ENCODE measurements at regions not wholly inside any gene's neighbourhood (a gene's known extent, or its start where the extent isn't known, plus 50 kb on each side); places are given as distances from the start of the nearest gene placed in this dataset.
A peak's percentile ranks its signal among the peaks of the same experiment; 100 is the strongest.
"Not testable (repeated sequence)": the region's sequence is repeated elsewhere in the genome, so short reads cannot be mapped to it uniquely, and the experiment has no call there.

- Mint-ChIP-seq H3K9me3 (no peaks in the 10 kb centered on the region), H3K27ac (no peak overlapping the region), H3K4me1 (no peaks in the 10 kb centered on the region), H3K27me3 (no peaks in the 10 kb centered on the region), H3K36me3 (ENCODE audit: low read depth) (no peaks in the 10 kb centered on the region), H3K4me3 (no peak overlapping the region)
- ChIA-PET CTCF (no interaction called here), POLR2A (no interaction called here)
- no peak for DNase-seq
Measured at GRCh38 chr4:114103908-114104307, 124.5 kb upstream of the ARSJ start.

DNA sequence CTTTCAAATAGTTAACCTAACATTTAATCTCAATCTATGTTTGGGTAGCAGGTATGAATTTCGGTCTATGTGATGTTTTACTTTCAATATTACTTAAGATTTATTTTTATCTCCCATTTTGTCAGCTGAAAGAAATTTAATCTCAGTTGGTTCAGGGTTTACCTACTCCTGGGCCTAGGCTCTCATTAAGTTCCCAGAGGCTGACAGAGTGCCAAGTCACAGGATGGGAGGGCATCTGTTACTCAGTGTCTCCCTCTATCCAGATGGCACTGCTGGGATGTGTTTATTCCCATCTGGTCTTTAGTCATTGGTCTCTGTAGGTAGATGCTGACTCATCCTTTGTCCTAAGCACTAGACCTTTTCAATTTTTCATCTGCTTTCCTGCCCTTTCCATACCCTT lies 129.4 kb upstream of the ARSJ start:
- H3K27me3 Mint-ChIP-seq: no peaks in the 10 kb centered on the region
- ChIA-PET CTCF (no interaction called here), POLR2A (no interaction called here)
- H3K9me3 Mint-ChIP-seq: no peaks in the 10 kb centered on the region
- H3K27ac Mint-ChIP-seq: no peak overlapping the region
- no peak for DNase-seq
- H3K4me3 Mint-ChIP-seq: no peak overlapping the region
- no peaks in the 10 kb centered on the region for H3K4me1 Mint-ChIP-seq
- H3K36me3 Mint-ChIP-seq (ENCODE audit: low read depth): no peaks in the 10 kb centered on the region

DNA sequence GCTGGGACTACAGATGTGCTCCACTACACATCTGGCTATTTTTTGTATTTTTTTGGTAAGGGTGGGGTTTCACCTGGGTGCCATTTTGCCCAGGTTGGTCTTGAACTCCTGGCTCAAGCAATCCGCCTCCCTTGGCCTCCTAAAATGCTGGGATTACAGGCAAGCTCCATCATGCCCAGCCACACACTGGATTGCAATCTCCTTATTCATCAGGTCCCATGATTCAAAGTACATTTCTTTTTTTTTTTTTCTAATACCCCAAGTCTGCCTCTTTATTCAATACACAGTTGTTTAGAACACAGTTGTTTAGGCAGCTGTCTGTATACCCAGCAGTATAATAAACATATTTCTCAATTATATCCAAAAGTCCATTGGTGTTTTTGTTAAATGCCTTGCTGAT lies 130.3 kb upstream of the ARSJ start:
- Mint-ChIP-seq H3K27me3 (no peaks in the 10 kb centered on the region), H3K27ac (no peak overlapping the region), H3K36me3 (ENCODE audit: low read depth) (no peaks in the 10 kb centered on the region), H3K4me3 (no peak overlapping the region), H3K9me3 (no peaks in the 10 kb centered on the region), H3K4me1 (no peaks in the 10 kb centered on the region)
- POLR2A ChIA-PET: no interaction called here
- CTCF ChIA-PET: no interaction called here
- DNase-seq: no peak

DNA sequence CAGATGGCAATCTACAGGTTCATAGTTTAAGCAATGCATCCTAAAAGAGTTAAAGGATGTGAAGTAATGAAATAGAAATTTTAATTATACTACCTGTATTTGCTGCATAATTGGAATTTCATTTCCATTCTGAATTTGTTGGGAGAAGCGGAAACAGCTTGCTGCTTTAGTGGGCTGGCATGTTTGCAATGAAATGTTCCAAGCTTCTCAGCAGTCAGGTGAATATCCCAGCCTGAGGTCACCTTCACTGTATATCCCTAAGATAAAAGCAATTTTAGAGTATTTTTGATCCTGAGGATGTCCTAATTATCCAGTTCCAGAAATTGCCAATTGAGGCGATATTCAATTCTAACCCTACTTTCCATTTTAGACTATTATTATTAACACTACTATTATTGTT lies 136.1 kb upstream of the ARSJ start:
- H3K36me3 Mint-ChIP-seq (ENCODE audit: low read depth): no peaks in the 10 kb centered on the region
- no peak overlapping the region for H3K27ac Mint-ChIP-seq
- no peak for DNase-seq
- H3K4me3 Mint-ChIP-seq: no peak overlapping the region
- H3K27me3 Mint-ChIP-seq: no peaks in the 10 kb centered on the region
- H3K4me1 Mint-ChIP-seq: no peaks in the 10 kb centered on the region
- ChIA-PET CTCF (no interaction called here), POLR2A (no interaction called here)
- H3K9me3 Mint-ChIP-seq: no peaks in the 10 kb centered on the region

DNA sequence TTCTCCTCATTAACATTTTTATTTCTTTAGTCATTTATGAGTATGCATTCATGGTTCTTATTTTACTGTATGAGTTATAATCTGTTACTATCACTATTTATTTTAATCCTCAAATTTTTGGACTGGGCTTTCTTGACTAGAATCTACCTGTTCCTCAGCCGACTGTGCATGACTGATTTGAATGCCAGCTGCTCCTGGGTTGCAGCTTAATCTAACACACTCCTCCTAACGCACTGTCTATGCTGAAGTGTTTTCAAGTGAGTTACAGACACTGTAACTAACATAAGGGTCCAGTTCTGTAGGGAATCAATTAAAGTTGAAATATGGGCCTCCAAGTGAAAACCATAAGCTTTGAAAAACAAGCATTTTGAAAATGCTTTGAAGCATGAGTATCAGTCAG lies 137.4 kb upstream of the ARSJ start:
- Mint-ChIP-seq H3K4me1 (no peaks in the 10 kb centered on the region), H3K27ac (no peak overlapping the region), H3K9me3 (no peaks in the 10 kb centered on the region), H3K4me3 (no peak overlapping the region), H3K36me3 (ENCODE audit: low read depth) (no peaks in the 10 kb centered on the region), H3K27me3 (no peaks in the 10 kb centered on the region)
- DNase-seq: no peak
- CTCF ChIA-PET: no interaction called here
- POLR2A ChIA-PET: no interaction called here

GRCh38 chr4:114121221-114121620 lies 141.8 kb upstream of the ARSJ start:
- Mint-ChIP-seq H3K4me1 (no peaks in the 10 kb centered on the region), H3K9me3 (no peaks in the 10 kb centered on the region), H3K27me3 (no peaks in the 10 kb centered on the region), H3K27ac (no peak overlapping the region), H3K4me3 (no peak overlapping the region), H3K36me3 (ENCODE audit: low read depth) (no peaks in the 10 kb centered on the region)
- CTCF ChIA-PET: no interaction called here
- DNase-seq: no peak
- POLR2A ChIA-PET: no interaction called here

GRCh38 chr4:114132199-114132598 lies 152.8 kb upstream of the ARSJ start:
- no peaks in the 10 kb centered on the region for H3K4me1 Mint-ChIP-seq
- no peak overlapping the region for H3K4me3 Mint-ChIP-seq
- DNase-seq: no peak
- H3K27ac Mint-ChIP-seq: no peak overlapping the region
- no peaks in the 10 kb centered on the region for H3K27me3 Mint-ChIP-seq
- POLR2A ChIA-PET: no interaction called here
- peaks cover 4% of the 10 kb centered on the region for H3K9me3 Mint-ChIP-seq
- no peaks in the 10 kb centered on the region for H3K36me3 Mint-ChIP-seq (ENCODE audit: low read depth)
- CTCF ChIA-PET: interaction anchor here (0.6 kb wide), 1 partner anchor 1576 kb away, joined by 3 read pairs; no protein-coding TSS in a partner anchor

DNA sequence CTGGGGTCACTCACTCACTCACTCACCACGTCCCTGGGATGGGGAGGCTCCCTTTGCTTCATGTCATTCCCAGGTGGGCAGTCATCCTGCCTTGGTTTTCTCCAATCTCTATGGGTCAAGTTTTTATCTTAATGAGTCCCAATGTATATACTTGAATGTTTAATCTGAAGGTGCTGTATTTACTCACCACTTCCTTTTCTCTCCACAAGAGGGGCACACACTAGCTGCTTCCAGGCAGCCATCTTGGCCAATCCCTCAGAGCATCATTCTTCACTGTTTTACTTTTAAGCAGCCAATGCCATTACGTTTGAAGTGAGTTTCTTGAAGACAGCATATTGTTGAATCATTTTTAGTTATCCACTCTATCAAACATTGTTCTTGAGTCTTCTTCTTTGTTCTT lies 153.4 kb upstream of the ARSJ start:
- DNase-seq: no peak

GRCh38 chr4:114136069-114136468 lies 156.6 kb upstream of the ARSJ start:
- Mint-ChIP-seq H3K27ac (no peak overlapping the region), H3K4me1 (no peaks in the 10 kb centered on the region), H3K27me3 (no peaks in the 10 kb centered on the region), H3K36me3 (ENCODE audit: low read depth) (no peaks in the 10 kb centered on the region), H3K9me3 (peaks cover 4% of the 10 kb centered on the region), H3K4me3 (no peak overlapping the region)
- CTCF ChIA-PET: no interaction called here
- DNase-seq: no peak
- POLR2A ChIA-PET: no interaction called here

More for the DNA sequence above, 153.4 kb upstream of the ARSJ start:
- H3K27me3 Mint-ChIP-seq: no peaks in the 10 kb centered on the region
- H3K4me1 Mint-ChIP-seq: no peaks in the 10 kb centered on the region
- no peak overlapping the region for H3K4me3 Mint-ChIP-seq
- peaks cover 4% of the 10 kb centered on the region for H3K9me3 Mint-ChIP-seq
- CTCF ChIA-PET: interaction anchor here (0.5 kb wide), 1 partner anchor 127 kb away, joined by 5 read pairs; no protein-coding TSS in a partner anchor
- H3K27ac Mint-ChIP-seq: no peak overlapping the region
- H3K36me3 Mint-ChIP-seq (ENCODE audit: low read depth): no peaks in the 10 kb centered on the region
- POLR2A ChIA-PET: no interaction called here

- no peak overlapping the region for H3K27ac Mint-ChIP-seq
- DNase-seq: no peak
- peaks cover under 1% of the 10 kb centered on the region for H3K9me3 Mint-ChIP-seq
- H3K27me3 Mint-ChIP-seq: peaks cover 6% of the 10 kb centered on the region
- no peaks in the 10 kb centered on the region for H3K4me1 Mint-ChIP-seq
- ChIA-PET POLR2A (no interaction called here), CTCF (interaction anchor here (0.6 kb wide), 1 partner anchor 259 kb away, joined by 4 read pairs; no protein-coding TSS in a partner anchor)
- no peak overlapping the region for H3K4me3 Mint-ChIP-seq
- no peaks in the 10 kb centered on the region for H3K36me3 Mint-ChIP-seq (ENCODE audit: low read depth)
Measured at GRCh38 chr4:114137984-114138383, 158.5 kb upstream of the ARSJ start.

- Mint-ChIP-seq H3K36me3 (ENCODE audit: low read depth) (no peaks in the 10 kb centered on the region), H3K9me3 (peaks cover 3% of the 10 kb centered on the region), H3K27ac (peak overlapping the region; percentile 78), H3K27me3 (peaks cover 4% of the 10 kb centered on the region), H3K4me3 (peak overlapping the region; percentile 48), H3K4me1 (peaks cover 14% of the 10 kb centered on the region)
- no peak for DNase-seq
- POLR2A ChIA-PET: no interaction called here
- CTCF ChIA-PET: no interaction called here
Measured at GRCh38 chr4:114146947-114147618, 167.6 kb upstream of the ARSJ start.

GRCh38 chr4:114147619-114148208 lies 168.3 kb upstream of the ARSJ start:
- POLR2A ChIA-PET; H3K9me3 Mint-ChIP-seq; H3K36me3 Mint-ChIP-seq (ENCODE audit: low read depth); H3K27me3 Mint-ChIP-seq; CTCF ChIA-PET: not testable (repeated sequence)
- Mint-ChIP-seq H3K4me1 (peaks cover 14% of the 10 kb centered on the region), H3K4me3 (peak overlapping the region; percentile 48), H3K27ac (peak overlapping the region; percentile 78)
- peak; percentile 37 for DNase-seq

DNA sequence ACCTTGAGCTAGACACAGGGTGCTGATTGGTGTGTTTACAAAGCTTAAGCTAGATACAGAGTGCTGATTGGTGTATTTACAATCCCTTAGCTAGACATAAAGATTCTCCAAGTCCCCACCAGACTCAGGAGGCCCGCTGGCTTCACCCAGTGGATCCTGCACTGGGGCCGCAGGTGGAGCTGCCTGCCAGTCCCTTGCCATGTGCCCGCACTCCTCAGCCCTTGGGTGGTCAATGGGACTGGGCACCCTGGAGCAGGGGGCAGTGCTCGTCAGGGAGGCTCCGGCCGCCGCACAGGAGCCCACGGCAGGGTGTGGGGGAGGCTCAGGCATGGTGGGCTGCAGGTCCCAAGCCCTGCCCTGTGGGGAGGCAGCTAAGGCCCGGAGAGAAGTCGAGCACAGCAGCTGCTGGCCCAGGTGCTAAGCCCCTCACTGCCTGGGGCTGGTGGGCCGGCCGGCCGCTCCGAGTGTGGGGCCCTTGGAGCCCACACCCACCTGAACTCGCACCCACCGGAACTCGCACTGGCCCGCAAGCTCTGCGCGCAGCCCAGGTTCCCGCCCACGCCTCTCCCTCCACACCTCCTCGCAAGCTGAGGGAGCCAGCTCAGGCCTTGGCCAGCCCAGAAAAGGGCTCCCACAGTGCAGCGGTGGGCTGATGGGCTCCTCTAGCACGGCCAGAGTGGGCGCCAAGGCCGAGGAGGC lies 169.1 kb upstream of the ARSJ start:
- H3K27ac Mint-ChIP-seq; H3K4me3 Mint-ChIP-seq; POLR2A ChIA-PET; H3K27me3 Mint-ChIP-seq; DNase-seq; H3K36me3 Mint-ChIP-seq (ENCODE audit: low read depth); H3K9me3 Mint-ChIP-seq; CTCF ChIA-PET: not testable (repeated sequence)
- H3K4me1 Mint-ChIP-seq: peaks cover 14% of the 10 kb centered on the region

DNA sequence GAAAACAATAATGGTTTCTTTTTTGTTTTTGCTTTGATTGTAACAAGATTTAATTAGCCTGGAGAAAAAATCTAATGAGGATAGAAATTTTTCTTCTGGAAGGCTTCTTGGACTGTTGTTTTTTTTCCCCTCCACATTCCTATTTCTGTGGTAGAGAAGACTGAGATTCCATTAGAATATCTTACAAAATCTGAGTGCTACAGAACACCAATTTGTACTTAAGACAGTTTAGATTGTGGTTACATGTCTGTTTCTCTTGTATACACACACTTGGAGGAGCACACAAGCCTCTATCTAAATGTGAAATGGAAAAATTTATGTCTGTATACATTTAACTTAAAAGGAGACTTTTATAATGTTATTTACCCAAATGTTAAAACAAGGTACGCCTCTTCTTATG lies 176.9 kb upstream of the ARSJ start:
- no peaks in the 10 kb centered on the region for H3K36me3 Mint-ChIP-seq (ENCODE audit: low read depth)
- no peaks in the 10 kb centered on the region for H3K4me1 Mint-ChIP-seq
- H3K4me3 Mint-ChIP-seq: no peak overlapping the region
- no peaks in the 10 kb centered on the region for H3K9me3 Mint-ChIP-seq
- H3K27me3 Mint-ChIP-seq: no peaks in the 10 kb centered on the region
- ChIA-PET CTCF (no interaction called here), POLR2A (no interaction called here)
- no peak overlapping the region for H3K27ac Mint-ChIP-seq
- DNase-seq: no peak

Measured in activated CD4-positive, alpha-beta T cell treated with anti-CD3 and anti-CD28 coated beads, Interleukin-2, amount 10 ng/mL, durations not matched to agents 7 days and 5 days (primary cell).